KMS-11 (cell line): ENCODE measurements at regions not wholly inside any gene's neighbourhood (a gene's known extent, or its start where the extent isn't known, plus 50 kb on each side); places are given as distances from the start of the nearest gene placed in this dataset.

Source experiments
- H2AFZ ChIP-seq: fragments of 200-600 bp; sonication (generic); 2 replicates; pipeline ENCODE4 v1.6.1; 2016; ENCODE audit warnings: antibody characterized with exemption, mixed run types, low read depth
- H3K27ac ChIP-seq: fragments of 200-600 bp; sonication (generic); 2 replicates; pipeline ENCODE4 v1.6.1; 2016; ENCODE audit warnings: mild to moderate bottlenecking, mixed run types
- H3K27me3 ChIP-seq: fragments of 200-600 bp; sonication (generic); 2 replicates; pipeline ENCODE4 v1.6.1; 2017; ENCODE audit warnings: mild to moderate bottlenecking, low read depth, mixed run types, moderate library complexity; ENCODE audit not compliant: insufficient read depth
- H3K36me3 ChIP-seq: fragments of 200-600 bp; sonication (generic); 2 replicates; pipeline ENCODE4 v1.6.1; 2017; ENCODE audit warnings: mild to moderate bottlenecking, mixed run types; ENCODE audit not compliant: insufficient read depth
- H3K4me1 ChIP-seq: fragments of 200-600 bp; sonication (generic); 2 replicates; pipeline ENCODE4 v1.6.1; 2016; ENCODE audit warnings: mild to moderate bottlenecking, low read depth, mixed run types; ENCODE audit not compliant: poor library complexity, severe bottlenecking
- H3K4me2 ChIP-seq: fragments of 200-600 bp; sonication (generic); 2 replicates; pipeline ENCODE4 v1.7.0; 2016; ENCODE audit warnings: mild to moderate bottlenecking, mixed run types
- H3K4me3 ChIP-seq: fragments of 200-600 bp; sonication (generic); IDR thresholded peaks from 2 replicates; pipeline ENCODE4 v1.6.1; 2017; ENCODE audit warnings: low read depth, low read length, mixed read lengths; ENCODE audit not compliant: insufficient read depth
- H3K79me2 ChIP-seq: fragments of 200-600 bp; sonication (generic); 2 replicates; pipeline ENCODE4 v1.6.1; 2016; ENCODE audit warnings: low read depth, mixed run types; ENCODE audit not compliant: insufficient read depth
- H3K9ac ChIP-seq: fragments of 200-600 bp; sonication (generic); 2 replicates; pipeline ENCODE4 v1.6.1; 2016; ENCODE audit warnings: mild to moderate bottlenecking, mixed run types
- H4K20me1 ChIP-seq: fragments of 200-600 bp; sonication (generic); 2 replicates; pipeline ENCODE4 v1.6.1; 2016; ENCODE audit warnings: mild to moderate bottlenecking, mixed run types; ENCODE audit not compliant: insufficient read depth
- TF ChIP-seq, protein P1 (sequence below): fragments of 200-600 bp; sonication (generic); conservative IDR thresholded peaks from 2 replicates; pipeline ENCODE4 v1.6.1; 2017; ENCODE audit warnings: low read depth, mild to moderate bottlenecking, antibody characterized with exemption, low read length, moderate library complexity, mixed read lengths

DNA sequence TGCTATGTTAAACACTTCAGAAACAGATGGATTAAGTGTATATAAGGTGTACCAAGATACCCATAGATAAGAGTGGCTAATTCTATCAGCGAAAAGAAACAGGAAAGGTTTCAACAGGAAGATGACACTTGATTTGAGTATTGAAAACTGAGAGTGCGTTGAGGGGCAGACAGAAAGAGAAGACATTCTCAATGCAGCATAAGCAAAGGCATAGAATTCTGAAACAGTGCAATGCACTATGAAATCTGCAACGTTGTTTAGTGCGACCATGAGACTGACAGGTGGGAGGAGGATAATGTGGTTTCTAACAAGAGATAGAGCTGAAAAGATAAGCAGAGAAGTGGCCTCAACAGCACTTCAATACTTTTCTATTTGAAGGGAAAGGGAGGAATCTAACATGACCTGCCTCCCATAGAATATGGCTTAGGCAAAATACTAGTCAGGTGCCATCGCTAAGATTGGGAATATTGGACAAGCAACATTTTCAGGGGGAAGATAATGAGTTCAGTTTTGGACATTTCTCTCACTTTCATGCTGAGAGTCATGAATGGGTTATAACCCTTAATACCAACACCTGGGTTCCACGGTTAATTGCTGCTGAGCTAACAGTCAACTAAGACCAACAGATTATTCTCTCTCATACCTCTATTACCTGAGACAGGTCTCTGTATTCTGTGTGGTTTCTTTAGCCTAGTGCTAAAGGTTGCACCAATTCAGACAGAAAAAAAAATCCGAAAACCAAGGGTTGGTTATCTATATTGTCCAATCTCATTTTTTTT lies 312.9 kb upstream of the ARID1B start:
- no peaks in the 10 kb centered on the region for H3K79me2 ChIP-seq
- no peaks in the 10 kb centered on the region for H4K20me1 ChIP-seq
- TF ChIP-seq, protein P1, sequence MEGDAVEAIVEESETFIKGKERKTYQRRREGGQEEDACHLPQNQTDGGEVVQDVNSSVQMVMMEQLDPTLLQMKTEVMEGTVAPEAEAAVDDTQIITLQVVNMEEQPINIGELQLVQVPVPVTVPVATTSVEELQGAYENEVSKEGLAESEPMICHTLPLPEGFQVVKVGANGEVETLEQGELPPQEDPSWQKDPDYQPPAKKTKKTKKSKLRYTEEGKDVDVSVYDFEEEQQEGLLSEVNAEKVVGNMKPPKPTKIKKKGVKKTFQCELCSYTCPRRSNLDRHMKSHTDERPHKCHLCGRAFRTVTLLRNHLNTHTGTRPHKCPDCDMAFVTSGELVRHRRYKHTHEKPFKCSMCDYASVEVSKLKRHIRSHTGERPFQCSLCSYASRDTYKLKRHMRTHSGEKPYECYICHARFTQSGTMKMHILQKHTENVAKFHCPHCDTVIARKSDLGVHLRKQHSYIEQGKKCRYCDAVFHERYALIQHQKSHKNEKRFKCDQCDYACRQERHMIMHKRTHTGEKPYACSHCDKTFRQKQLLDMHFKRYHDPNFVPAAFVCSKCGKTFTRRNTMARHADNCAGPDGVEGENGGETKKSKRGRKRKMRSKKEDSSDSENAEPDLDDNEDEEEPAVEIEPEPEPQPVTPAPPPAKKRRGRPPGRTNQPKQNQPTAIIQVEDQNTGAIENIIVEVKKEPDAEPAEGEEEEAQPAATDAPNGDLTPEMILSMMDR: no peak
- no peaks in the 10 kb centered on the region for H3K36me3 ChIP-seq
- H3K27ac ChIP-seq: no peak overlapping the region
- no peak overlapping the region for H3K4me3 ChIP-seq
- no peak overlapping the region for H3K9ac ChIP-seq
- H2AFZ ChIP-seq: no peak overlapping the region
- H3K4me2 ChIP-seq: no peak overlapping the region
- H3K27me3 ChIP-seq: no peaks in the 10 kb centered on the region
- no peaks in the 10 kb centered on the region for H3K4me1 ChIP-seq

DNA sequence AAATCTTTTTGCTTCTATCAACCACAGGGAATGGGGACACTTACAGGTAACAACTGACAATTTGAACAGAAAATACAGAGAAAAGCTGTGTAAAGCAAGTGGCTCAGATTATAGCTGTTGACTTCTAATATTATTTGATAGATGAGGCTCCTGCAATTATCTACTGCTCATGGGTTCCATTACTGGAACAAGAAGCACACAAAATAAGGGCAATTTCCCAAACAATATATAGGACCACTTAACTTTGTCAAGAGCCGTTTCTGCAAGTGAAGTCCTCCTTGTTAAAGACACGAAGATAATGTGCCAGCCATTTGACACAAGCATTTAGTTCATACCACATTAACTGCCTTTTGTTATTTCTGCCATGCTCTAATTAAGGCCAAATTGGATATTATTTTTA lies 315.5 kb upstream of the ARID1B start:
- no peaks in the 10 kb centered on the region for H4K20me1 ChIP-seq
- TF ChIP-seq, protein P1: no peak
- no peak overlapping the region for H3K27ac ChIP-seq
- no peak overlapping the region for H2AFZ ChIP-seq
- H3K4me3 ChIP-seq: no peak overlapping the region
- H3K4me2 ChIP-seq: no peak overlapping the region
- no peaks in the 10 kb centered on the region for H3K4me1 ChIP-seq
- H3K27me3 ChIP-seq: no peaks in the 10 kb centered on the region
- no peaks in the 10 kb centered on the region for H3K36me3 ChIP-seq
- no peak overlapping the region for H3K9ac ChIP-seq
- H3K79me2 ChIP-seq: no peaks in the 10 kb centered on the region

DNA sequence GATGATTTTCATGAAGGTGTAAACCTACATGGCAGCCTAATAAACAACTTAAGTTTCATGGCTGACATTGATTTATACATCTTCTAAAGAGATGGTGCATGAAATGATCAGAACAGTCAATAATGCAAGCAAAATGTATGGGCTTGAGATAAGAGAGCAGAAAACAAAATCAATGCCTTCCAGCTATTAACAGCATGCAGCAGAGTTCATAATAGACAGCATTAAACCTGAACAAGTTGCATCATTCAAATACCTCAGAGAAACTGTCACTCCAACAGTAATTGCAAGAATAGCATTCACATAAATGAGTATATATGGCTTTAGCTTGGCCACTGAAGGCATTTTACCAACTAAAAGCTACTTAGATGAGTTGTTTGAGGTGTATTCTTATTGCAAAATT lies 319.6 kb upstream of the ARID1B start:
- H2AFZ ChIP-seq: no peak overlapping the region
- no peaks in the 10 kb centered on the region for H3K36me3 ChIP-seq
- H3K4me3 ChIP-seq: no peak overlapping the region
- no peaks in the 10 kb centered on the region for H3K4me1 ChIP-seq
- H3K27me3 ChIP-seq: no peaks in the 10 kb centered on the region
- TF ChIP-seq, protein P1: no peak
- no peak overlapping the region for H3K27ac ChIP-seq
- H3K4me2 ChIP-seq: no peak overlapping the region
- H3K9ac ChIP-seq: no peak overlapping the region
- H4K20me1 ChIP-seq: no peaks in the 10 kb centered on the region
- H3K79me2 ChIP-seq: no peaks in the 10 kb centered on the region

DNA sequence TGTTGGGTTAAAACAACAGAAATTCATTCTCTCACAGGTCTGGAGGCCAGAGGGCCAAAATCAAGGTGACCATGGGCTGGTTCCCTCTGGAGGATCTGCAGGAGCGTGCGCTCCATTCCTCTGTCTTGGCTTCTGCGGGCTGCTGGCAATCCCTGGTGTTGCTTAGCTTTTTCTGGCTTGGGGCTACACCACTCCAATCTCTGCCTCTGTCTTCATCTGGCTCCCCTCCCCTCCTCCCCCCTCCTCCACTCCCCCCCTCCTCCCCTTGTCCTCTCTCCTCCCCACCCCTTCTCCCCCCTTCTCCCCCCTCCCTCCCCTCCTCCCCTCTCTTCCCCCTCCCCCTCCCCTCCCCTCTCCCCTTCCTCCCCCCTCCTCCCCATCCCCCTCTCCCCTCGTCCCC lies 321.3 kb upstream of the ARID1B start:
- Histone ChIP-seq H3K9ac (no peak overlapping the region), H3K27ac (no peak overlapping the region), H2AFZ (no peak overlapping the region), H3K4me2 (no peak overlapping the region), H3K27me3 (no peaks in the 10 kb centered on the region), H3K4me3 (no peak overlapping the region), H3K4me1 (no peaks in the 10 kb centered on the region), H4K20me1 (no peaks in the 10 kb centered on the region), H3K36me3 (no peaks in the 10 kb centered on the region), H3K79me2 (no peaks in the 10 kb centered on the region)
- TF ChIP-seq, protein P1: no peak
